Keratinocyte (primary cell): ENCODE measurements at regions not wholly inside any gene's neighbourhood (a gene's known extent, or its start where the extent isn't known, plus 50 kb on each side); places are given as distances from the start of the nearest gene placed in this dataset.

Experiments
- DNase-seq: peaks from one replicate; pipeline ENCODE4 v3.0.0-alpha.2; 2011; ENCODE audit warnings: low read depth, missing footprints, low spot score
- FAIRE-seq: peaks from 2 replicates; lab custom pipeline; 2011; peaks lifted over from hg19 to GRCh38; lab: Jason Lieb, UNC
- H2AFZ ChIP-seq: 2 replicates; pipeline ENCODE4 v1.6.0; 2012; ENCODE audit warnings: low read length, control low read depth, inconsistent platforms; ENCODE audit not compliant: control insufficient read depth
- H3K27ac ChIP-seq: 2 replicates; pipeline ENCODE4 v1.5.1; 2011; ENCODE audit warnings: low read length; ENCODE audit not compliant: control insufficient read depth, insufficient read depth
- H3K27me3 ChIP-seq: 3 replicates; pipeline ENCODE4 v1.6.0; 2011; ENCODE audit warnings: low read length; ENCODE audit not compliant: control insufficient read depth, insufficient read depth; ENCODE audit errors: extremely low read depth
- H3K36me3 ChIP-seq, 2 experiments: 2 replicates in 1 of 2; 3 replicates in 1 of 2; pipeline ENCODE4 v1.5.1; 2011; ENCODE audit warnings: low read length in 2 of 2, mild to moderate bottlenecking in 1 of 2; ENCODE audit not compliant: control insufficient read depth in 2 of 2, insufficient read depth in 2 of 2; ENCODE audit errors: extremely low read depth in 1 of 2
- H3K4me1 ChIP-seq: 3 replicates; pipeline ENCODE4 v1.5.1; 2011; ENCODE audit warnings: low read length; ENCODE audit not compliant: control insufficient read depth, insufficient read depth; ENCODE audit errors: extremely low read depth
- H3K4me2 ChIP-seq: 3 replicates; pipeline ENCODE4 v1.6.0; 2011; ENCODE audit warnings: low read depth, low read length; ENCODE audit not compliant: control insufficient read depth, insufficient read depth; ENCODE audit errors: extremely low read depth
- H3K4me3 ChIP-seq, 3 experiments: fragments of 200-600 bp in 1 of 3; sonication (generic) in 1 of 3; 2 replicates in 2 of 3; 3 replicates in 1 of 3; pipeline ENCODE4 v1.5.1; 2011 to 2016; ENCODE audit warnings: low read length in 3 of 3, mild to moderate bottlenecking in 3 of 3, control low read depth in 2 of 3, inconsistent platforms in 1 of 3, low read depth in 1 of 3, mixed read lengths in 1 of 3, mixed run types in 1 of 3, moderate library complexity in 1 of 3; ENCODE audit not compliant: control insufficient read depth in 2 of 3, insufficient read depth in 2 of 3; ENCODE audit errors: extremely low read depth in 1 of 3
- H3K79me2 ChIP-seq: 2 replicates; pipeline ENCODE4 v1.6.0; 2012; ENCODE audit warnings: low read length; ENCODE audit not compliant: control insufficient read depth, insufficient read depth
- H3K9ac ChIP-seq: 3 replicates; pipeline ENCODE4 v1.6.0; 2011; ENCODE audit warnings: low read length; ENCODE audit not compliant: control insufficient read depth, insufficient read depth; ENCODE audit errors: extremely low read depth
- H3K9me1 ChIP-seq: 3 replicates; pipeline ENCODE4 v1.6.0; 2011; ENCODE audit warnings: low read length; ENCODE audit not compliant: control insufficient read depth, insufficient read depth; ENCODE audit errors: extremely low read depth
- H3K9me3 ChIP-seq: 2 replicates; pipeline ENCODE4 v1.5.1; 2012; ENCODE audit warnings: low read depth, low read length; ENCODE audit not compliant: control insufficient read depth
- H4K20me1 ChIP-seq: 3 replicates; pipeline ENCODE4 v1.6.0; 2011; ENCODE audit warnings: low read length; ENCODE audit not compliant: control insufficient read depth, insufficient read depth; ENCODE audit errors: extremely low read depth
- CTCF ChIP-seq, 3 experiments: IDR thresholded peaks in 1 of 3; conservative IDR thresholded peaks in 1 of 3; optimal IDR thresholded peaks in 1 of 3; 2 replicates in 2 of 3; 3 replicates in 1 of 3; pipeline versions ENCODE3 to v1.5.1; 2011; ENCODE audit warnings: low read length in 3 of 3, mild to moderate bottlenecking in 3 of 3, moderate library complexity in 2 of 3, control low read depth in 1 of 3, inconsistent platforms in 1 of 3; ENCODE audit not compliant: insufficient read depth in 2 of 3; ENCODE audit errors: extremely low read depth in 1 of 3
- EZH2 ChIP-seq: IDR thresholded peaks from one replicate; pipeline ENCODE4 v1.6.1; 2012; ENCODE audit warnings: inconsistent platforms, mild to moderate bottlenecking, low read length, moderate library complexity
- dilution Hi-C: fragments of 300-500 bp; cut with MboI; formaldehyde crosslinking; loops from one replicate; pipeline ENCODE4 v1.7.0; 2020; ENCODE audit warnings: low sequenced_read_pairs; ENCODE audit not compliant: extremely low pct_ligation_motif_present

GRCh38 chr12:107494331-107494730 is 191.3 kb upstream of the PWP1 start:
- no peak for TF ChIP-seq CTCF (optimal IDR thresholded peaks at IDR 0.05 in 1 of 3, IDR thresholded peaks at IDR 0.05 in 1 of 3, conservative IDR thresholded peaks at IDR 0.05 in 1 of 3; ENCODE audit: extremely low read depth in 1 of 3, insufficient read depth in 2 of 3, low read length in 3 of 3)
- H3K4me1 ChIP-seq: no peaks in the 10 kb centered on the region
- FAIRE-seq (no peak), DNase-seq (no peak)
- H3K27me3 ChIP-seq: no peaks in the 10 kb centered on the region
- H3K4me3 ChIP-seq: no peak overlapping the region
- no peak overlapping the region for H2AFZ ChIP-seq
- H3K9ac ChIP-seq: no peak overlapping the region
- no peaks in the 10 kb centered on the region for H3K36me3 ChIP-seq
- no peak overlapping the region for H3K27ac ChIP-seq
- dilution Hi-C loops: no loop called here
- no peak overlapping the region for H3K4me2 ChIP-seq
- no peaks in the 10 kb centered on the region for H4K20me1 ChIP-seq
- no peaks in the 10 kb centered on the region for H3K9me3 ChIP-seq
- H3K79me2 ChIP-seq: no peaks in the 10 kb centered on the region
- H3K9me1 ChIP-seq: no peaks in the 10 kb centered on the region

- no peak overlapping the region for H3K9ac ChIP-seq
- H3K79me2 ChIP-seq: no peaks in the 10 kb centered on the region
- no peak overlapping the region for H2AFZ ChIP-seq
- H4K20me1 ChIP-seq: no peaks in the 10 kb centered on the region
- DNase-seq: no peak
- no peak overlapping the region for H3K4me3 ChIP-seq
- TF ChIP-seq EZH2 (no peak), CTCF (optimal IDR thresholded peaks at IDR 0.05 in 1 of 3, IDR thresholded peaks at IDR 0.05 in 1 of 3, conservative IDR thresholded peaks at IDR 0.05 in 1 of 3; ENCODE audit: extremely low read depth in 1 of 3, insufficient read depth in 2 of 3, low read length in 3 of 3) (no peak)
- H3K4me2 ChIP-seq: no peak overlapping the region
- no peaks in the 10 kb centered on the region for H3K4me1 ChIP-seq
- no peak for FAIRE-seq
- dilution Hi-C loops: no loop called here
- no peaks in the 10 kb centered on the region for H3K36me3 ChIP-seq
- H3K9me3 ChIP-seq: no peaks in the 10 kb centered on the region
- no peaks in the 10 kb centered on the region for H3K27me3 ChIP-seq
- no peaks in the 10 kb centered on the region for H3K9me1 ChIP-seq
- H3K27ac ChIP-seq: no peak overlapping the region
Observed at GRCh38 chr12:107495604-107496003, 190.0 kb upstream of the PWP1 start.
